DND-41 (cell line): ENCODE measurements at regions not wholly inside any gene's neighbourhood (a gene's known extent, or its start where the extent isn't known, plus 50 kb on each side); places are given as distances from the start of the nearest gene placed in this dataset.

ENCODE experiments used
- ATAC-seq: fragments of 200-7000 bp; cut with Tn5 transposase; 3 replicates; pipeline ENCODE4 v1.9.1; 2021; ENCODE audit warnings: low read depth; ENCODE audit not compliant: insufficient read depth
- DNase-seq: peaks from one replicate; pipeline ENCODE4 v3.0.0-alpha.2; 2020
- H2AFZ ChIP-seq: 2 replicates; pipeline ENCODE4 v1.6.0; 2012; ENCODE audit warnings: low read depth, low read length
- H3K27ac ChIP-seq: 2 replicates; pipeline ENCODE4 v1.5.1; 2012; ENCODE audit warnings: low read length, inconsistent platforms
- H3K27me3 ChIP-seq: fragments of 200-600 bp; sonication (generic); 2 replicates; pipeline ENCODE4 v1.6.0; 2012; ENCODE audit warnings: low read length, mild to moderate bottlenecking, inconsistent platforms; ENCODE audit not compliant: insufficient read depth, poor library complexity
- H3K36me3 ChIP-seq: 2 replicates; pipeline ENCODE4 v1.5.1; 2012; ENCODE audit warnings: low read length, inconsistent platforms; ENCODE audit not compliant: insufficient read depth
- H3K4me1 ChIP-seq: 2 replicates; pipeline ENCODE4 v1.5.1; 2012; ENCODE audit warnings: mild to moderate bottlenecking, low read length; ENCODE audit not compliant: insufficient read depth
- H3K4me2 ChIP-seq: 2 replicates; pipeline ENCODE4 v1.6.0; 2012; ENCODE audit warnings: mild to moderate bottlenecking, moderate library complexity, low read length, inconsistent platforms; ENCODE audit not compliant: insufficient read depth
- H3K4me3 ChIP-seq, 2 experiments: fragments of 200-600 bp in 1 of 2; shearing (Covaris generic) in 1 of 2; 2 replicates each; pipeline ENCODE4 v1.5.1; 2012 to 2016; ENCODE audit warnings: inconsistent platforms in 2 of 2, low read length in 2 of 2, mild to moderate bottlenecking in 2 of 2, low read depth in 1 of 2, moderate library complexity in 1 of 2
- H3K79me2 ChIP-seq: 2 replicates; pipeline ENCODE4 v1.6.0; 2012; ENCODE audit warnings: low read length, inconsistent platforms; ENCODE audit not compliant: insufficient read depth
- H3K9ac ChIP-seq: 2 replicates; pipeline ENCODE4 v1.6.0; 2012; ENCODE audit warnings: low read depth, mild to moderate bottlenecking, inconsistent platforms, low read length, moderate library complexity
- H3K9me3 ChIP-seq: 2 replicates; pipeline ENCODE4 v1.5.1; 2012; ENCODE audit warnings: low read length, moderate library complexity, mild to moderate bottlenecking, inconsistent platforms; ENCODE audit not compliant: insufficient read depth, severe bottlenecking
- H4K20me1 ChIP-seq: 2 replicates; pipeline ENCODE4 v1.6.0; 2012; ENCODE audit warnings: low read length; ENCODE audit not compliant: insufficient read depth
- EZH2 ChIP-seq: IDR thresholded peaks from 3 replicates; pipeline ENCODE4 v1.6.1; 2012; ENCODE audit warnings: borderline replicate concordance, low read depth, mild to moderate bottlenecking, moderate library complexity, low read length, inconsistent platforms; ENCODE audit not compliant: severe bottlenecking
- TF ChIP-seq, protein P1 (sequence below): IDR thresholded peaks from 2 replicates; pipeline ENCODE4 v1.5.1; 2012; ENCODE audit warnings: borderline replicate concordance, low read length, moderate library complexity, mild to moderate bottlenecking; ENCODE audit not compliant: poor library complexity, severe bottlenecking; ENCODE audit errors: extremely low read depth

- no peaks in the 10 kb centered on the region for H3K27me3 ChIP-seq
- no peaks in the 10 kb centered on the region for H3K4me1 ChIP-seq
- no peaks in the 10 kb centered on the region for H3K36me3 ChIP-seq
- no peak overlapping the region for H3K4me3 ChIP-seq
- H3K27ac ChIP-seq: no peak overlapping the region
- no peak overlapping the region for H3K9ac ChIP-seq
- DNase-seq (no peak), ATAC-seq (no peak)
- H3K79me2 ChIP-seq: no peaks in the 10 kb centered on the region
- H4K20me1 ChIP-seq: no peaks in the 10 kb centered on the region
- no peak for TF ChIP-seq EZH2
- TF ChIP-seq, protein P1, sequence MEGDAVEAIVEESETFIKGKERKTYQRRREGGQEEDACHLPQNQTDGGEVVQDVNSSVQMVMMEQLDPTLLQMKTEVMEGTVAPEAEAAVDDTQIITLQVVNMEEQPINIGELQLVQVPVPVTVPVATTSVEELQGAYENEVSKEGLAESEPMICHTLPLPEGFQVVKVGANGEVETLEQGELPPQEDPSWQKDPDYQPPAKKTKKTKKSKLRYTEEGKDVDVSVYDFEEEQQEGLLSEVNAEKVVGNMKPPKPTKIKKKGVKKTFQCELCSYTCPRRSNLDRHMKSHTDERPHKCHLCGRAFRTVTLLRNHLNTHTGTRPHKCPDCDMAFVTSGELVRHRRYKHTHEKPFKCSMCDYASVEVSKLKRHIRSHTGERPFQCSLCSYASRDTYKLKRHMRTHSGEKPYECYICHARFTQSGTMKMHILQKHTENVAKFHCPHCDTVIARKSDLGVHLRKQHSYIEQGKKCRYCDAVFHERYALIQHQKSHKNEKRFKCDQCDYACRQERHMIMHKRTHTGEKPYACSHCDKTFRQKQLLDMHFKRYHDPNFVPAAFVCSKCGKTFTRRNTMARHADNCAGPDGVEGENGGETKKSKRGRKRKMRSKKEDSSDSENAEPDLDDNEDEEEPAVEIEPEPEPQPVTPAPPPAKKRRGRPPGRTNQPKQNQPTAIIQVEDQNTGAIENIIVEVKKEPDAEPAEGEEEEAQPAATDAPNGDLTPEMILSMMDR: no peak
- H3K4me2 ChIP-seq: no peak overlapping the region
- H2AFZ ChIP-seq: no peak overlapping the region
- no peaks in the 10 kb centered on the region for H3K9me3 ChIP-seq
These were observed 235.8 kb upstream of the IGFBP3 start for GRCh38 chr7:46156853-46157252.

- no peak overlapping the region for H3K4me2 ChIP-seq
- H2AFZ ChIP-seq: no peak overlapping the region
- no peaks in the 10 kb centered on the region for H3K4me1 ChIP-seq
- no peak overlapping the region for H3K4me3 ChIP-seq
- H3K9ac ChIP-seq: no peak overlapping the region
- ATAC-seq (no peak), DNase-seq (no peak)
- no peaks in the 10 kb centered on the region for H4K20me1 ChIP-seq
- TF ChIP-seq, protein P1: no peak
- TF ChIP-seq EZH2: no peak
- no peaks in the 10 kb centered on the region for H3K36me3 ChIP-seq
- no peaks in the 10 kb centered on the region for H3K27me3 ChIP-seq
- no peaks in the 10 kb centered on the region for H3K79me2 ChIP-seq
- H3K27ac ChIP-seq: no peak overlapping the region
- no peaks in the 10 kb centered on the region for H3K9me3 ChIP-seq
These were observed 235.0 kb upstream of the IGFBP3 start for GRCh38 chr7:46156086-46156485.

DNA sequence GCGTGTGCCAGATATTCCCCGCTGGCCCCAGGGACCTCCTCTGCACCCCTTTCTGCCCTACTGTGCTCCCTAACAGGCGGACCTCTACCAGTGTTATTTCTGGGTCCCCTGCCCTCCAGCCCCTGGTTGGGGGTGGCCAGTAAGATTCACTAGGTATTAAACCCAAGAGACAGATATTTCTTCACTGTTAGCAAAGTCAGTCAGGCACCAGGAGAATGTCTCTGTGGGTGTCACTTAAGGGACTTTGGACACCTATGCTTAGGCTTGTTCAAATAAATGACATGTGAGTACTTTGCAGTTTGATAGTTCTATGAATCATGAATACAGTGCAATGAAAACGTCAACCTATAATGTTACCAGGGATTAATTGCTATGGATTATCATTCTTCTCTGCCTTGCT, 234.3 kb upstream of the IGFBP3 start:
- H3K9ac ChIP-seq: no peak overlapping the region
- H3K27me3 ChIP-seq: no peaks in the 10 kb centered on the region

More for the DNA sequence above, 234.3 kb upstream of the IGFBP3 start:
- Histone ChIP-seq H3K9me3 (no peaks in the 10 kb centered on the region), H2AFZ (no peak overlapping the region), H3K27ac (no peak overlapping the region), H3K4me2 (no peak overlapping the region), H4K20me1 (no peaks in the 10 kb centered on the region), H3K4me3 (no peak overlapping the region), H3K4me1 (no peaks in the 10 kb centered on the region), H3K79me2 (no peaks in the 10 kb centered on the region), H3K36me3 (no peaks in the 10 kb centered on the region)
- TF ChIP-seq, protein P1: no peak
- TF ChIP-seq EZH2: no peak
- no peak for ATAC-seq
- no peak for DNase-seq
